PC-3 (cell line): ENCODE measurements at regions not wholly inside any gene's neighbourhood (a gene's known extent, or its start where the extent isn't known, plus 50 kb on each side); places are given as distances from the start of the nearest gene placed in this dataset.

Experiments
- ATAC-seq: fragments of 200-7000 bp; cut with Tn5 transposase; 2 replicates; pipeline ENCODE4 v1.9.1; 2020; ENCODE audit warnings: mild to moderate bottlenecking, moderate library complexity
- BruUV-seq: library from RNA; stranded (reverse); fragments of 400-500 nt; replicated peaks from 2 replicates; lab custom pipeline; 2021; lab: Mats Ljungman, UMichigan
- CTCF ChIA-PET: fragments of 300-600 bp; sonication (Branson Sonifier 250); formaldehyde crosslinking; loops from one replicate; lab custom pipeline; 2022; ENCODE audit warnings: antibody characterized with exemption; lab: Charles Lee
- POLR2A ChIA-PET: fragments of 300-600 bp; sonication (Branson Sonifier 250); formaldehyde crosslinking; loops from one replicate; lab custom pipeline; 2022; ENCODE audit warnings: antibody characterized with exemption; ENCODE audit not compliant: unreplicated experiment; lab: Charles Lee
- DNase-seq: peaks from one replicate; pipeline ENCODE4 v3.0.0-alpha.2; 2015
- H2AFZ ChIP-seq: fragments of 300-600 bp; sonication (generic); 2 replicates; pipeline ENCODE4 v1.6.0; 2016; ENCODE audit warnings: antibody characterized with exemption, low read length
- H3F3A ChIP-seq: fragments of 300-600 bp; sonication (generic); one replicate; pipeline ENCODE4 v1.6.0; 2017; ENCODE audit warnings: antibody characterized with exemption, low read length, control low read depth, mild to moderate bottlenecking; ENCODE audit not compliant: unreplicated experiment
- H3K27ac ChIP-seq: fragments of 300-600 bp; sonication (generic); 2 replicates; pipeline ENCODE4 v1.5.1; 2016; ENCODE audit warnings: mild to moderate bottlenecking, low read length
- H3K27me3 ChIP-seq: fragments of 300-600 bp; sonication (generic); 2 replicates; pipeline ENCODE4 v1.6.1; 2016; ENCODE audit warnings: low read length, mixed read lengths
- H3K36me3 ChIP-seq: fragments of 300-600 bp; sonication (generic); 2 replicates; pipeline ENCODE4 v1.6.1; 2016; ENCODE audit warnings: low read depth, mixed run types, low read length, mixed read lengths
- H3K4me1 ChIP-seq: fragments of 300-600 bp; sonication (generic); 2 replicates; pipeline ENCODE4 v1.5.1; 2016; ENCODE audit warnings: low read length; ENCODE audit not compliant: insufficient read depth
- H3K4me2 ChIP-seq: fragments of 300-600 bp; sonication (generic); 2 replicates; pipeline ENCODE4 v1.6.0; 2016; ENCODE audit warnings: low read length
- H3K4me3 ChIP-seq: fragments of 300-600 bp; sonication (generic); 2 replicates; pipeline ENCODE4 v1.5.1; 2016; ENCODE audit warnings: mild to moderate bottlenecking, low read length, mixed read lengths
- H3K79me2 ChIP-seq: fragments of 300-600 bp; sonication (generic); 2 replicates; pipeline ENCODE4 v1.6.1; 2017; ENCODE audit warnings: low read length, mixed read lengths
- H3K9ac ChIP-seq: fragments of 300-600 bp; sonication (generic); 2 replicates; pipeline ENCODE4 v1.6.0; 2016; ENCODE audit warnings: mild to moderate bottlenecking, low read length
- H3K9me2 ChIP-seq: fragments of 300-600 bp; sonication (generic); replicated peaks from 2 replicates; pipeline ENCODE4 v1.6.1; 2016; ENCODE audit warnings: mixed run types, low read length, mixed read lengths
- H3K9me3 ChIP-seq: fragments of 300-600 bp; sonication (generic); 2 replicates; pipeline ENCODE4 v1.6.1; 2016; ENCODE audit warnings: low read length, mixed read lengths
- H4K20me1 ChIP-seq: fragments of 300-600 bp; sonication (generic); 2 replicates; pipeline ENCODE4 v1.6.1; 2016; ENCODE audit warnings: low read length, mixed read lengths
- EZH2 ChIP-seq: fragments of 300-600 bp; sonication (generic); IDR thresholded peaks from one replicate; pipeline ENCODE4 v1.6.1; 2017; ENCODE audit warnings: antibody characterized with exemption, mild to moderate bottlenecking, low read length; ENCODE audit not compliant: unreplicated experiment
- EZH2phosphoT487 ChIP-seq: fragments of 300-600 bp; sonication (generic); IDR thresholded peaks from 2 replicates; pipeline ENCODE4 v1.6.1; 2018; ENCODE audit warnings: mild to moderate bottlenecking, antibody characterized with exemption, low read length, borderline replicate concordance
- intact Hi-C: fragments of 100-400 bp; cut with micrococcal nuclease; formaldehyde crosslinking; loops from 2 replicates; pipeline ENCODE4 v1.9.0; 2023
- TF ChIP-seq, protein P1 (sequence below): fragments of 300-600 bp; sonication (generic); conservative IDR thresholded peaks from 2 replicates; pipeline ENCODE4 v1.5.1; 2017; ENCODE audit warnings: antibody characterized with exemption, low read depth, mild to moderate bottlenecking, low read length

GRCh38 chr18:68429841-68430240 lies 285.1 kb downstream of the TMX3 start:
- H3K79me2 ChIP-seq: no peaks in the 10 kb centered on the region
- no peaks in the 10 kb centered on the region for H3K36me3 ChIP-seq
- H3K9me2 ChIP-seq: no peaks in the 10 kb centered on the region
- POLR2A ChIA-PET: no interaction called here
- peak overlapping the region; percentile 52 for H3K27ac ChIP-seq
- no TSS peak for BruUV-seq
- CTCF ChIA-PET: no interaction called here
- no peak overlapping the region for H2AFZ ChIP-seq
- intact Hi-C loops: no loop called here
- H3K4me3 ChIP-seq: no peak overlapping the region
- DNase-seq (peak; percentile 62), ATAC-seq (peak; percentile 33)
- H3K4me2 ChIP-seq: peak overlapping the region; percentile 24; the same call in 1 of the 2 replicates
- peaks cover 49% of the 10 kb centered on the region for H3K4me1 ChIP-seq
- H3K9me3 ChIP-seq: no peaks in the 10 kb centered on the region
- H3F3A ChIP-seq: no peaks in the 10 kb centered on the region
- TF ChIP-seq, protein P1, sequence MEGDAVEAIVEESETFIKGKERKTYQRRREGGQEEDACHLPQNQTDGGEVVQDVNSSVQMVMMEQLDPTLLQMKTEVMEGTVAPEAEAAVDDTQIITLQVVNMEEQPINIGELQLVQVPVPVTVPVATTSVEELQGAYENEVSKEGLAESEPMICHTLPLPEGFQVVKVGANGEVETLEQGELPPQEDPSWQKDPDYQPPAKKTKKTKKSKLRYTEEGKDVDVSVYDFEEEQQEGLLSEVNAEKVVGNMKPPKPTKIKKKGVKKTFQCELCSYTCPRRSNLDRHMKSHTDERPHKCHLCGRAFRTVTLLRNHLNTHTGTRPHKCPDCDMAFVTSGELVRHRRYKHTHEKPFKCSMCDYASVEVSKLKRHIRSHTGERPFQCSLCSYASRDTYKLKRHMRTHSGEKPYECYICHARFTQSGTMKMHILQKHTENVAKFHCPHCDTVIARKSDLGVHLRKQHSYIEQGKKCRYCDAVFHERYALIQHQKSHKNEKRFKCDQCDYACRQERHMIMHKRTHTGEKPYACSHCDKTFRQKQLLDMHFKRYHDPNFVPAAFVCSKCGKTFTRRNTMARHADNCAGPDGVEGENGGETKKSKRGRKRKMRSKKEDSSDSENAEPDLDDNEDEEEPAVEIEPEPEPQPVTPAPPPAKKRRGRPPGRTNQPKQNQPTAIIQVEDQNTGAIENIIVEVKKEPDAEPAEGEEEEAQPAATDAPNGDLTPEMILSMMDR: no peak
- no peak for TF ChIP-seq EZH2
- no peaks in the 10 kb centered on the region for H4K20me1 ChIP-seq
- H3K27me3 ChIP-seq: no peaks in the 10 kb centered on the region
- no peak overlapping the region; the same call in 1 of the 2 replicates for H3K9ac ChIP-seq

- Histone ChIP-seq H3K4me1 (peaks cover 49% of the 10 kb centered on the region), H3K4me3 (no peak overlapping the region), H3K4me2 (0 out of 2 replicates have a peak overlapping the region, but pooled peaks have one; percentile 24), H3K36me3 (no peaks in the 10 kb centered on the region), H3K27ac (peak overlapping the region; percentile 52), H3F3A (no peaks in the 10 kb centered on the region), H3K9me2 (no peaks in the 10 kb centered on the region), H2AFZ (no peak overlapping the region), H3K27me3 (no peaks in the 10 kb centered on the region), H4K20me1 (no peaks in the 10 kb centered on the region), H3K9me3 (no peaks in the 10 kb centered on the region), H3K9ac (no peak overlapping the region; the same call in 1 of the 2 replicates), H3K79me2 (no peaks in the 10 kb centered on the region)
- ATAC-seq (no peak), DNase-seq (no peak)
- POLR2A ChIA-PET: no interaction called here
- BruUV-seq: no TSS peak
- TF ChIP-seq EZH2phosphoT487 (no peak), EZH2 (no peak)
- TF ChIP-seq, protein P1: no peak
- CTCF ChIA-PET: no interaction called here
- intact Hi-C loops: no loop called here
Observed at GRCh38 chr18:68429111-68429510, 285.8 kb downstream of the TMX3 start.

DNA sequence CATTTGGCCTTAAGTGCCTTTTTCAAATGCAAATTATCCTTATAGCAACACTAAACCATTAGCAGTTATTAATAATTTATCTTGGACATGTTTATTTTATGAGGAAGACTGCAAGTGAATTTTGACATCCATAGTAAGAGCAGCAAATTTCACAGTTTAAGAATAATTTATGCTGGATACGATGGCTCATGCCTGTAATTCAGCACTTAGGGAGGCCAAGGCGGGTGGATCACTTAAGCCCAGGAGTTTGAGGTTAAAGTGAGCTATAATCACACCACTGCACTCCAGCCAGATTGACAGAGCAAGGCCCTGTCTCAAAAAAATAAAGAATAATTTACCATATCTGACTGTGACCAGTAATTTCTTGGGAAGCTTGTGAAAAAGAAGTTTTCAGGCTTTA lies 286.2 kb downstream of the TMX3 start:
- no peaks in the 10 kb centered on the region for H4K20me1 ChIP-seq
- H3K4me2 ChIP-seq: peak overlapping the region; percentile 18
- H3K27me3 ChIP-seq: no peaks in the 10 kb centered on the region
- BruUV-seq: no TSS peak
- ATAC-seq: no peak
- no peaks in the 10 kb centered on the region for H3K79me2 ChIP-seq
- no peak overlapping the region for H2AFZ ChIP-seq
- POLR2A ChIA-PET: no interaction called here
- H3K9ac ChIP-seq: no peak overlapping the region
- H3K36me3 ChIP-seq: no peaks in the 10 kb centered on the region
- no peak for DNase-seq
- H3K4me3 ChIP-seq: no peak overlapping the region
- peak overlapping the region; percentile 46 for H3K27ac ChIP-seq
- no peaks in the 10 kb centered on the region for H3K9me3 ChIP-seq
- H3K4me1 ChIP-seq: peaks cover 49% of the 10 kb centered on the region
- intact Hi-C loops: no loop called here
- H3K9me2 ChIP-seq: no peaks in the 10 kb centered on the region
- CTCF ChIA-PET: no interaction called here
- TF ChIP-seq, protein P1: no peak
- TF ChIP-seq EZH2phosphoT487 (no peak), EZH2 (no peak)
- no peaks in the 10 kb centered on the region for H3F3A ChIP-seq
